ENCODE measurements at regions not wholly inside any gene's neighbourhood (a gene's known extent, or its start where the extent isn't known, plus 50 kb on each side); places are given as distances from the start of the nearest gene placed in this dataset.
"Not testable (repeated sequence)": the region's sequence is repeated elsewhere in the genome, so short reads cannot be mapped to it uniquely, and the experiment has no call there.

DNA sequence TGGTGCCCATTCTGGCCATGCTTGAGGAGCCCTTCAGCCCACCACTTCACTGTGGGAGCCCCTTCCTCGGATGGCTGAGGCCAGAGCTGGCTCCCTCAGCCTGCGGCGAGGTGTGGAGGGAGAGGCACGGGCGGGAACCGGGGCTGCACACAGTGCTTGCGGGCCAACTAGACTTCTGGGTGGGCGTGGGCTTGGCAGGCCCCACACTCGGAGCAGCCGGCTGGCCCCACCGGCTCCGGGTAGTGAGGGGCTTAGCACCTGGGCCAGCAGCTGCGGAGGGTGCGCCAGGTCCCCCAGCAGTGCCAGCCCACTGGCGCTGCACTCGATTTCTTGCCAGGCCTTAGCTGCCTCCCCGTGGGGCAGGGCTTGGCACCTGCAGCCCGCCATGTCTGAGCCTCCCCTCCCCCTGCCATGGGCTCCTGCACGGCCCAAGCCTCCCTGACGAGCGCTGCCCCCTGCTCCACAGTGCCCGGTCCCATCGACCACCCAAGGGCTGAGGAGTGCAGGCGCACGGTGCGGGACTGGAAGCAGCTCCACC, 554.2 kb downstream of the GABRG2 start:
- not testable (repeated sequence) for DNase-seq (ENCODE audit: low read depth in 3 of 3)

DNA sequence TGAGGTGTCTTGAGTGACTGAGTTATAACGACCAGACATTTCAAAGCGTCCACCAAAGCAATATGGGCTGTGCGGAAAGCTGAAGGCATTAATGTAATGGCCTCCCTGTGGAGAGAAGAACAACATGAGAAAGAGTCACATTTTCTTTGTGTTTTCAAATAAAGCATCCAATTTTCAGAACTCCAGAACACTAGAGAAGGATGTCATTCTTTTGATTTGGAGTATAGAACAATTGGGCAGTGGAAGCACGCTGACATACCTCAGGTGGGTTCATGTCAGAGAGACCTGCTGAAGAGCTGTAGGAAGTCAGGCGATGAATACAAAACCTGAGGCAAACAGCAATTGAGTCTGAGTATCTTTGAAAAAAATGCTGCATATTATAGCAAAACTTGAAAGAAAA, 556.5 kb downstream of the GABRG2 start:
- no peak for DNase-seq (ENCODE audit: low read depth in 3 of 3)

DNA sequence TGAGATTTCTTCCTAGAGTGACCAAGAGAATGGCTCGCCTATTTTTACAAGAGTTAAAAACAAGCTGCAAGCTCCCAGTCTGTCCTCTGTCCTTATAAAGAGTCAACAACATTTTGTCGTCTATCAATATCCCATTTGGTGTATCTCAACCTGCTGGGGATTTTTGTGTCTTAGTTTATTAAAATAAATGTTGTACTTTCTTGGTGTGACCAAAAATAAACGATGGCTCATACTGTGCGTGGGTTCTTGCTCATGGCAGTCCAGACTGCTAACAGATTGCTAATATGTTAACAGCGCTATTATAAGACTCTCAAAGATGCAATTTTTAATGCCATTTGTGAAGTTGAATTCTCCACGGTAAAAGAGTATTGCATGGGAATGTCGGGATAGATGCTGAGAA, 569.9 kb downstream of the GABRG2 start:
- no peak for DNase-seq (ENCODE audit: low read depth in 3 of 3)

DNA sequence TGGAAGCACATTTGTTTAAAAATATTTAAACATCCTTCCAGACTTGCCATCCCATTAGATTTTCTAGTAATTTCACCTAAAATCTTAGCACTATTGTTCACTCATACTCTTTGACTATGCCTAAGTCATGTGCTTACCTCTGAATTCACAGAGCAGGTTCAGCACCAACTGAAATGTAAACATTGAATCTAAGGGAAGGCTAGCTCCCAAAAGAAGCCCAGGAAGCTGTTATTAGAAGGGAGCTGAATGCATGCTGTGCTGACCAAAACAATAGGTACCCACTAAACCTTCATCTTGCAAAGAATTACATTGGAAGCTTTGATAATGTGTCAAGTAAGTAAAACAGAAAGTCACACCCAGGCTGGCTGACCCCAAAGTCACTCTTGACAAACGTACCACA, 571.3 kb downstream of the GABRG2 start:
- no peak for DNase-seq (ENCODE audit: low read depth in 3 of 3)

DNA sequence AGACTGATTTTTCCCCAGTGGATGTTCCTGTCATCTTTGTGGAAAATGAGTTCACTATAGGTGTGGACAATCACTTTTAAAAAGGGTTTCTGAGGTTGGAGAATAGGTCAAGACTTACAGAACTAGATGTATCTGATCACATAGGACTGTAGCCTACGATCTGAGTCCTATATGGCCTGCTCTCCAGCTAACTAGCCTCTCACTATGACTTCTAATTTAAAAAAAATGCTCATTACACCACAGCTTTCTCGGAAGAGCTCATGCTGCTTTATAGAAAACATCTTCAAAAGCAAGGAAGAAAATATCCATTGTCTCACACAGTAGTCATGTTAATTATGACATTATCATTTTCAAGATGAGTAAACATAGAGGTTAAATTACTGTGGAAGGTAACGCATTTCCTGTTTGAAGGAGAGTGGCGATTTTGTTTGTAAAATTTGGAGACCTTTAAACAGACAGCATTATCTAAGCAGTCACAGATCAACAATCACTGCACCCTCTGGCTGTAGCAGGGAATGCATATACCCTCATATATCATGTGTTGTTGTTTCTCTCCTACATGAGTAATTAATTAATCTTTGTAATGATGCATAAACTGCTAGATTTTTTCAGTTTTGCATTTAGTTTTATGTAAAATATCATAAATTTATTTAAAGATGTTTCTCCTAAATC, 573.7 kb downstream of the GABRG2 start:
- no peak for DNase-seq (ENCODE audit: low read depth in 3 of 3)

DNA sequence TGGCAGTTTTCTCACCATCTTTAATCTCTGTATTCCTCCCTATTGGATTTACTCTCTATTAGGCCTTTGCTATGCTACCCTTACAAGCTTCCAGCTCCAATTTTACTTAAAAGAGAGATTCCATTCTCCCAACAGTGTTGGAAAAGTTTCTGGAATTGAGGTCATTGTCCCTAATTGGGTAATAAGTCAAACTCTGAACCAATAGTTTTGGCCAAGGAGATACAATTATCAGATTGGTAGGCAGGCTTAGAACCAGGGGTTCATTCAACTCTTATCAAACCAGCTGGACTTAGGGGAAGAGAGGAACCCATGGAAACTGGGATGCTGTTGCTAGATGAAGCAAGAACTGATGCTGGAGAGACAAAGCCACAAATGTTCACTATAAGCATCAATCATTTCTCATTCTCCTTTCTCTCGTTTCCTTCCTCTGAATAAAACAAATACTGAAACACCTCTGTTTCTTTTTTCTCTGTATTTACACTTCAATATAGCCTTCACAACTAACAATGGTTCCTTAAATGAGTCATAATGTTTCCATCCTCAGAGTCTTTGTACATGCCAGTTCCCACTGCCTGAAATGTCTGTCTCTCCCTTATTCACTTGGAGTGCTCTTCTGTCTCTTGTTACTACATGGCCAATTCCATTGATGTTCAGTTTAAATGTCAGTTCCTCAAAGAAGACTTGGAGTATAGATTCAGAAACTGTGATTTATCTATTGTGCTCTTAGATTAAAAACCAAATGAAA, 587.3 kb downstream of the GABRG2 start:
- DNase-seq (ENCODE audit: low read depth in 3 of 3), result no peak

DNA sequence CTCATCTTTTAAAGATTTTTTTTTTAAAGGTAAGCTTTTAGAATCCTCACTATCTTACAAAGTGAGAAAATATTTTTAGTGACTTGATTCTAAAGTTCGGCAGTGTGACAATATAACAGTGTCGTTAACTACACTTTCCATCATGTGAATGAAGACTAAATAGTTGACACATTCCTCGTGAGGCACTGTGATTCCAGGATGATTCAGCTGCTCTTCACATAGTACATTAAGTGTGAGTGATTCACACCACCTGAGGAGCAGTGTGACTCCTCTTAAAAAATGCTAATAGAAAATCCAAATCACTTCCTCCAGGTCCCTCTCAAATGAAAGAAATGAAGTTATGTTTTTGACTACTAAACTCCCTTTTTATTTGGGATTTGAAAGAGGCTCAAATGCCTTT, 589.5 kb downstream of the GABRG2 start:
- DNase-seq (ENCODE audit: low read depth in 3 of 3), result no peak

DNA sequence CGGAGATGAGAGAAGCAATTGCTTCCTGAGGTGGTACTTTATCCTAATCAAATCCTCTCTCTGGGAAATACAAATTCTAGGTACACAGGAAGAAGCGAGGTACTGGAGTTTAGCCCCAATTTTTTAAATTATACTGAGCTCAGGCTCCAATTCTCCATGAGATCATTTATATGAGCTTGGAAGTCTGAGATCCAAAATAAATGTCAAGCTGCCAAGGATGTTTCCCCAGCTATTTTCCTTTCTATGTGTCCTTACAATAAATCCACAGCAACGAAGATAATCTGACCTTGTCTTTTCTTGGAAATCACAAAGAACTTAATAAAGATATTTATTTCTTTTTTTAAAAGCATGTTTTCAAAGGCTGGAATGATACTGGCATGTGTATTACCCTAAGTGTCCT, 597.3 kb downstream of the GABRG2 start:
- no peak for DNase-seq (ENCODE audit: low read depth in 3 of 3)

DNA sequence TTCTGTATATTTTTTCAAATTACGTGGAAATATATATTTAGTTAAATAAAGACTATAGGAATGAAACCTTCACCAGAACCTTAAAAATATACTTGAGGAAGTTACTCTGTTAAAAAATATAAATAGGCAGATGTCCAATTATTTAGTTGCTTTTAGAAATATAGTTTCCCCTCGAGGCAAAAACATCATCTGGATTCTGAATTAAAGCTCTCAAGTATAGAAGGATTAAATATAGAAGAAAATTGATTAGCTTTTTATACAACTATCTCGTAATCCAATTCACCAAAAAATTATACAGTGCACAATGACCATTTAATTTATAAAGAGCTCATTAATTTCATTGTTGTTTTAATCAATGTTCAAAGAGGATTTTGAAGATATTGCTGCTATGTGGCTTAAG, 601.4 kb downstream of the GABRG2 start:
- no peak for DNase-seq (ENCODE audit: low read depth in 3 of 3)

DNA sequence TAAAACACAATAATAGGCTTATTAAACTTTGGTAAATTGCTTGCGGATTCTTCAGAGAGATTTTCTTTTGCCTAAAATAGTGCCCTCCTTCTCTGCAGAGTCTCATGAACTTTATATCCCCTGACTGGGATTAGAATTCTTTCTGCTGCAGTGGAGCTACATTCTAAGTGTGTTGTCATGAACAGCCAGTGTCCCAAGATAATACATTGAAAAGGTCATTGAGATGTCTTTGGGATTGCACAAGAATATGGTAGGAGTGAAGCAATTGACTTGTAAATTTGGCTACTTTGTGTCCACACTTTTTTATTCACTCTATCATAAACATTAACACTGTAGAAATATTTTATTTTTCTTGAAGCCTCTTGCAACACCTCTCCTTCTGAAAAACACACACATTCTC, 604.5 kb downstream of the GABRG2 start:
- DNase-seq (ENCODE audit: low read depth in 3 of 3), result no peak

DNA sequence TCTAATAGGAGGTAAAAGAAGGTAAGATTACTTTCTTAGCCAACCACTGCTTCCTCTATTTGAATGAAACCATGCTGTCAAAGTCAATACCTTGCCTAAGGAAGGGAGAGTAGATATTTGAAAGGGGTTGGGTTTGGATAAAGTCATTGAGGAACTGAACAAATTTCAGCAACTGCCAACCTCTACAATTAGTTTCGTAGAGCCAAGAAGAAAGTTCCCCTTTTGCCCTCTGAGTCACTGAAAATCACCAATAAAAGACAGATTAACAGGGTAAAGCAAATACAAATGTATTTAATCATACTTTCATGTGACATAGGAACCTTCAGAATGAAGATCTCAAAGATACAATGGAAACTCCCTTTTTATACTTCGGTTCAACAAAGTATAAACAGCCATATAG, 615.7 kb downstream of the GABRG2 start:
- no peak for DNase-seq (ENCODE audit: low read depth in 3 of 3)

DNA sequence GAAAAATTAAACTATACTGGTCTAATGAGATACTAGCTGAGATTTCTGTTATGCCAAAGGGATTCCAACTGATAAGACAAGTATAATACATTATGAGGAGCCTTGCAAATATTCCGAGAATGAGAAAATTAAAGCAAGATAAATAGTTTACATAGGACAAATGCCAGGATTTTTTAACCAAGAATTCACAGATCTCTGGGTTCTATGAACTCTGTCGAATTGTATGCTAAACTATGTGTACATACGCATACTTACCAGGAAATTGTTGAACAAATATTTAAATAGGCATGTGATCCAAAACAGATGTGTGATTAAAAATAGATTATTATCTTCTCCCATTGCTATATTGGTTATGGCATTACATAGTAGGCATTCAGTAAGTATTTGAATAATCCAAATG, 616.6 kb downstream of the GABRG2 start:
- no peak for DNase-seq (ENCODE audit: low read depth in 3 of 3)

DNA sequence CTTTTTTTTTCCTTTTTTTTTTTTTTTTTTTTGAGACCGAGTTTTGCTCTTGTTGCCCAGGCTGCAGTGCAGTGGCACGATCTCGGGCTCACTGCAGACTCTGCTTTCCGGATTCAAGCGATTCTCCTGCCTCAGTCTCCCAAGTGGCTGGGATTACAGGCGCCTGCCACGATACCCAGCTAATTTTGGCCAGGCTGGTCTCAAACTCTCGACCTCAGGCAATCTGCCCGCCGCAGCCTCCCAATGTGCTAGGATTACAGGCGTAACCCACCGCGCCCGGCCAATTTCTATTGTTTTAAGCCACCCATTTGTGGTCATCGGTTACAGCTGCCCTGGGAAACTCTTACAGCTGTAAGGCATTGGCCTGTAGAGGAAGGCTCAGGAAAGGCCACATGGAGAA, 617.7 kb downstream of the GABRG2 start:
- no peak for DNase-seq (ENCODE audit: low read depth in 3 of 3)

DNA sequence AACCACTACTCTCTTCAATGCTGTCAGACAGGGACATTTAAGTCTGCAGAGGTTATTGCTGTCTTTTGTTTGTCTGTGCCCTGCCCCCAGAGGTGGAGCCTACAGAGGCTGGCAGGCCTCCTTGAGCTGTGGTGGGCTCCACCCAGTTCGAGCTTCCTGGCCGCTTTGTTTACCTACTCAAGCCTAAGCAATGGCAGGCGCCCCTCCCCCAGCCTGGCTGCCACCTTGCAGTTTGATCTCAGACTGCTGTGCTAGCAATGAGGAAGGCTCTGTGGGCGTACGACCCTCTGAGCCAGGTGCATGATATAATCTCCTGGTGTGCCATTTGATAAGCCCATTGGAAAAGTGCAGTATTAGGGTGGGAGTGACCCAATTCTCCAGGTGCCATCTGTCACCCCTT, 628.7 kb downstream of the GABRG2 start:
- DNase-seq (ENCODE audit: low read depth in 3 of 3), result not testable (repeated sequence)

DNA sequence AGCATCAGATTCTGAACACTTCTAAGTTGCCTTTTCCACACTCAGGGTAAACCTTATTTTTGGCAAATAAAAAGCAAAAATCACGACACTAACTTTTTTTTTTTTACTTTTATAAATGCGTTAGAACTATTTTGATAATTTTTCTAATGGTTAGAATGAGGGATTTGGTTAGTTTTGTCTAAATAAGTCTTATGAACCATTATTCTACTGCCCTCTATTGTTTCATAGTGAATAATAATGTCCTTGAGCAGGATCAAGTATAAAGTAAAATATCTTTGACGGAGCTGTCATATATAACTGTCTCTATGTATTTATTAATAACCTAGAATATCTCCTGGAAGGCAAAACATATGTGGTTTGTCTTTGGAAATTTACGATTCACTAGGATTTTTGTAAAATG, 631.8 kb downstream of the GABRG2 start:
- DNase-seq (ENCODE audit: low read depth in 3 of 3), result no peak

DNA sequence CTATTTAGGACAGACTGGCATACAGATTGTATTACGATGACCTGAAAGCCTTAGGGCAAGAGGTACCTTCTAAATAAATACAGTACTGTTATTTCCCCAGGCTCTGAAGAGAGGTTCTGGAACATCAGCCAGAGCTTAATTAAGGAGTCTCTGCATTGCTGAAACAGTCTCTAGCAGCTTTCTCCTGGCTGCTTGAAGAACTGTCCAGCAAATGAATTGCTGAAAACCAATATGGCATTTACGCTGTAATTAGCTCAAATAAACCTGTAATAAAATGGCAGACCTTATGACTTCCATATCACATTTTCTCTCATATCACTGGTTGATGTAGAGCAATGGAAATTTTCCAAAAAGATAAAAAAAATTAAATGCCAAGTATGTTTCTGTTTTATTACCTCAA, 636.3 kb downstream of the GABRG2 start:
- no peak for DNase-seq (ENCODE audit: low read depth in 3 of 3)

DNA sequence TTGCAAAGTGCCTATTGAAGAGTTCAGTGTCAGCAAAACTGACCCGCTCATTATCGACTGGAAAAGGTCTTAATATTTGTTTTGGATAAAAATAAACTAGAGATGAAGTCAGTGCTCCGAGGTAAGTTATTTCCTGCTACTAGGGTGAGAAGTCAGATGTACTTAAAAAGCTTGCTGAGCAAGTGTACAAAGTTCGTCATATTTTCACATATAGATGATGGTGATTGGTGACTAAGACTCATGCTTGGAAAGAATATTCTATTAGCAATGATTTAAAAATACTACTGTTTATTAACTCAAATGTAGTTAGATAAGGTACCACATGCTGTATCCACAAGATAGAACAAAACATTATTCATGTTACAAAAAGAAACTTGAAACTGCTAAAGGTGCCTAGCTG, 643.7 kb downstream of the GABRG2 start:
- no peak for DNase-seq (ENCODE audit: low read depth in 3 of 3)

DNA sequence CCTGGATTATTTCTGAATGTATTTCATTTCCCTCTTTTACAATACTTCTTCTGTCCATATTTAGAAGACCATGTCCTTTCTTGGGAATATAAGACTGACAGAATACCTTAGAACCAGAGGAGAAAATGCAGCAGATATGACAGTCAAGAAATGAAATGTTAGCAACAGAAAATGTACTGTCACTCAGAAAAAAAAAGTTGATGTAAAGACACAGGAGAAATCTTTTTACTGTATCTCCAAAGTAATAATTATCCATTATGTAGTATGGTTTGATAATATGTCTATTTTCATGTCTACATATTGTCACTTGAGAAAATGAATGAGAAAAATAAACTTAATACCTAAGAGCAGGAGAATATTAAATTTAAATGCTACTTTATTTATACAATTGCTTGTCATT, 652.1 kb downstream of the GABRG2 start:
- no peak for DNase-seq (ENCODE audit: low read depth in 3 of 3)

DNA sequence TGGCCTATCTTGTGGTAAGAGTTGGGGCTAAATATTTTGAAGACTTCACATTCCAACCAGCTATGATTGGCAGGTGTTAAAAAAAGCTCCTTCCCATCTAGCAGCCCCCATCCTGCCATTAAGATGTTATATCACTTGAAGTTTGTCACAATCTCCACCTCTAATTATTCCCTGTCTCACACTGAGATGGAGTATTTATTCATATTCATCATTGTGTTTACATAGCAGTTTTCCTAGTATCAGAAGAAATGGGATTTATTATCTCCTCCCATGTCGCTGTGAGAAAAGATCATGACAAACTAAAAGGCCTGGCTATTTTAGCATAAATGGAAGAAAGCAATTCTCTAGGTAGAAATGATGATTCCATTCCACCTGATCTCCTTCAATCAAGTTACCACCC, 653.6 kb downstream of the GABRG2 start:
- no peak for DNase-seq (ENCODE audit: low read depth in 3 of 3)

DNA sequence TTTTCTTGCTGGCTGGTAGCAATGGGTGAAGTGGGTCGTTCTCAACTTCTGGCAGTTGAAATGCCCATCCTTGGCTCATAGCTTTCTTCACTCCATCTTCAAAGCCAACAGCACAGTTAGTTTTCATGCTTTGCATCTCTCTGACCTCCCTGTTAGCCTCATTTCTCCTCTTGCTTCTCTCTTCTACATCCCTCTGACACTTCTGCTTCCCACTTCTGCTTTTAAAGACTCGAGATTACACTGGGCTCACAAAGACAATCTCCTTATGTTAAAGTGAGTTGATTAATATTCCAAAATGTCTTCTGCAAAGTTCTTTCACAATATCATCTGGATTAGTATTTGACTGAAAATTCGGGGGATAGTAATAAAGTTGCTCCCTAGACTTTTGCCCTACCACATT, 684.8 kb upstream of the CCNG1 start:
- DNase-seq (ENCODE audit: low read depth in 3 of 3), result no peak

DNA sequence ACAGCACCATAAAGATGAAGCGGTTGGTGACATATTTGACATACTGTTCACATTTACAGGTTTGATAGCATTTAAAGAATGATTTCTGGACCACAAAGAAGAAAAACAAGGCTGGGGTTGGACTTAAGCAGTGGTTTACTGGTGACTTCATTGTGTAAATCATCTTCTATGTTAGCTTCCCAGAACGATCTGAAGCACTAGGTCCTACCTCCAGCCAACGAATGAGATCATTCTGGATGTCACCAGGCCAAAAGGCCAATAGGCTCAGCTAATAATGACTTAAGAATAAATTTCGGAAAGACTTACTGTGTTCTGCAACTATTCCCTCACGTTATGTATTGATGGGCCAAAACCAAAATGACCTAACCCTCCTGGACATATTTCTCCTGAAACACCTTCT, 675.3 kb upstream of the CCNG1 start:
- no peak for DNase-seq (ENCODE audit: low read depth in 3 of 3)

DNA sequence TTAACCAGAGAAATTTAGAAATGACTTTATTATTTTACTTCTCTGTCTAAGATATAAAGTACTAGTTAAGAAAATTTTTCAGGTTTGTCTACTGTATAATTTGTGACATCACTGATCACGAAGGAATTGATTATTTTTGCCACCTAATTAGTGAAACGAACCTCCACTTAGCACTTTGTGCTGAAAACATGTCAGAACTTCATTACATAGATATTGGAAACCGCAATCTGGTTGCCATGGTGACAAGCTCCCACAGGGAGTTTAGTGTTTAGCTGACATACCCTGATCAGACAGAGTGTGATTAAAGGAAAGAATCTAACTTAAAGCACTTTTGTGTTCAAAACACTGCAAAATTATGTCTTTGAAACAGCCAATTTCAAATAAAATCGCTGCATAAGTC, 668.4 kb upstream of the CCNG1 start:
- no peak for DNase-seq (ENCODE audit: low read depth in 3 of 3)

DNA sequence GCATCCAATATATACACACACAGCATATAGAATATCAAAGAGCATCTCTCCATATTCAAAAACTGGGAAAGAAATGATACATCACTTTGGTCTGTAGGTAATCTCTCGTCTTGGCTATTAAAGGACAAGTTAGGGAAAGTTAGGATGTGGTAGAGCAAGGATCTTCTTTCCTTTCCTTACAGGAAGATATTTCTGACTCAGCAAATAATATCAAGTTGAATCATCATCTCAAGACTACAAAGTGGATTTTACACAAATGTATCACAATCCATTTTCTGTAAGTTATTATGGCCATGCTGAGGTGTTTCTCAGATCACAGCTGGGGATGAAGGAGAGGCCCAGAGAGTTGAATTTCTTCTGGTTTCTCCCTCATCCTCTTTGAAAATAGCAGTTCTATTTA, 651.7 kb upstream of the CCNG1 start:
- no peak for DNase-seq (ENCODE audit: low read depth in 3 of 3)

DNA sequence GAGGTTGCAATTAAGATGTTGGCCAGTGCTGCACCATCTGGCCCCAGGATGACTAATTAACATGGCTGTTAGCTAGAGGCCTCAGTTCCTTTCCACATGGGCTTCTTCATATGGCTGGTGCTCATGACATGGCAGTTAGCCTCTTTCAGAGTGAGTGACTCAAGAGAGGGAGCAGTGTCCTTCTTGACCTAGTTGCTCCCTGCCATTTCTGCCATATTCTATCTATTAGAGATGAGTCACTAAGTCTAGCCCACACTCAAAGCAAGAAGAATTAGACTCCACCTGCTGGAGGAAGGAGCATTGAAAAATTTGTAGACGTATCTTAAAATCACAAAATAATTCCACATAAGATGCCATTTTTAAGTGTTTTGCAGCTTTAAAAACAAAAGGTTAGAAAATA, 651.2 kb upstream of the CCNG1 start:
- no peak for DNase-seq (ENCODE audit: low read depth in 3 of 3)
